HEK293 (cell line): ENCODE measurements at regions not wholly inside any gene's neighbourhood (a gene's known extent, or its start where the extent isn't known, plus 50 kb on each side); places are given as distances from the start of the nearest gene placed in this dataset.

Source experiments
- HOXC10 ChIP-seq: sonication (generic); formaldehyde crosslinking; IDR thresholded peaks from 2 replicates; pipeline ENCODE4 v1.8.1; 2023; ENCODE audit warnings: mild to moderate bottlenecking, missing genetic modification reagents
- ZNF426 ChIP-seq: fragments of 450-650 bp; formaldehyde crosslinking; IDR thresholded peaks from 2 replicates; pipeline ENCODE4 v1.5.1; 2017; ENCODE audit warnings: missing biosample characterization, missing genetic modification characterization, mild to moderate bottlenecking, inconsistent platforms, moderate library complexity
- ZNF777 ChIP-seq: fragments of 450-650 bp; formaldehyde crosslinking; IDR thresholded peaks from 2 replicates; pipeline ENCODE4 v1.5.1; 2017; ENCODE audit warnings: missing biosample characterization, missing genetic modification characterization, borderline replicate concordance

GRCh38 chr21:19937619-19938018 lies 1060.6 kb upstream of the NCAM2 start:
- TF ChIP-seq ZNF426 (tag by site-specific recombination), result no peak
- no peak for TF ChIP-seq HOXC10 (CRISPR knock-in tag)
- no peak for TF ChIP-seq ZNF777 (tag by site-specific recombination)
